ENCODE measurements at regions not wholly inside any gene's neighbourhood (a gene's known extent, or its start where the extent isn't known, plus 50 kb on each side); places are given as distances from the start of the nearest gene placed in this dataset.

GRCh38 chr12:25014961-25015360 is 66.1 kb upstream of the BCAT1 start:
- no peak for DNase-seq (ENCODE audit: low read depth)
- TF ChIP-seq, protein P1, sequence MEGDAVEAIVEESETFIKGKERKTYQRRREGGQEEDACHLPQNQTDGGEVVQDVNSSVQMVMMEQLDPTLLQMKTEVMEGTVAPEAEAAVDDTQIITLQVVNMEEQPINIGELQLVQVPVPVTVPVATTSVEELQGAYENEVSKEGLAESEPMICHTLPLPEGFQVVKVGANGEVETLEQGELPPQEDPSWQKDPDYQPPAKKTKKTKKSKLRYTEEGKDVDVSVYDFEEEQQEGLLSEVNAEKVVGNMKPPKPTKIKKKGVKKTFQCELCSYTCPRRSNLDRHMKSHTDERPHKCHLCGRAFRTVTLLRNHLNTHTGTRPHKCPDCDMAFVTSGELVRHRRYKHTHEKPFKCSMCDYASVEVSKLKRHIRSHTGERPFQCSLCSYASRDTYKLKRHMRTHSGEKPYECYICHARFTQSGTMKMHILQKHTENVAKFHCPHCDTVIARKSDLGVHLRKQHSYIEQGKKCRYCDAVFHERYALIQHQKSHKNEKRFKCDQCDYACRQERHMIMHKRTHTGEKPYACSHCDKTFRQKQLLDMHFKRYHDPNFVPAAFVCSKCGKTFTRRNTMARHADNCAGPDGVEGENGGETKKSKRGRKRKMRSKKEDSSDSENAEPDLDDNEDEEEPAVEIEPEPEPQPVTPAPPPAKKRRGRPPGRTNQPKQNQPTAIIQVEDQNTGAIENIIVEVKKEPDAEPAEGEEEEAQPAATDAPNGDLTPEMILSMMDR (IDR thresholded peaks at IDR 0.05; ENCODE audit: insufficient read depth, low read depth, low read length, missing control alignments) = no peak
- H3K4me3 ChIP-seq (ENCODE audit: low read depth, low read length) = no peak overlapping the region

- H3K4me3 ChIP-seq (ENCODE audit: low read depth, low read length) = no peak overlapping the region
- TF ChIP-seq, protein P1 (IDR thresholded peaks at IDR 0.05; ENCODE audit: insufficient read depth, low read depth, low read length, missing control alignments) = no peak
- DNase-seq (ENCODE audit: low read depth) = no peak
These were observed 64.2 kb upstream of the BCAT1 start for GRCh38 chr12:25013061-25013460.

- H3K4me3 ChIP-seq (ENCODE audit: low read depth, low read length) = no peak overlapping the region
- DNase-seq (ENCODE audit: low read depth) = no peak
- TF ChIP-seq, protein P1 (IDR thresholded peaks at IDR 0.05; ENCODE audit: insufficient read depth, low read depth, low read length, missing control alignments) = no peak
These were observed 60.7 kb upstream of the BCAT1 start for GRCh38 chr12:25009496-25010092.

GRCh38 chr12:25005376-25005775 is 56.5 kb upstream of the BCAT1 start:
- TF ChIP-seq, protein P1 (IDR thresholded peaks at IDR 0.05; ENCODE audit: insufficient read depth, low read depth, low read length, missing control alignments) = no peak
- DNase-seq (ENCODE audit: low read depth) = peak; percentile 67

GRCh38 chr12:25004447-25004846 is 55.5 kb upstream of the BCAT1 start:
- H3K4me3 ChIP-seq (ENCODE audit: low read depth, low read length) = no peak overlapping the region
- TF ChIP-seq, protein P1 (IDR thresholded peaks at IDR 0.05; ENCODE audit: insufficient read depth, low read depth, low read length, missing control alignments) = no peak
- no peak for DNase-seq (ENCODE audit: low read depth)

More at GRCh38 chr12:25005376-25005775, 56.5 kb upstream of the BCAT1 start:
- H3K4me3 ChIP-seq (ENCODE audit: low read depth, low read length) = no peak overlapping the region

DNA sequence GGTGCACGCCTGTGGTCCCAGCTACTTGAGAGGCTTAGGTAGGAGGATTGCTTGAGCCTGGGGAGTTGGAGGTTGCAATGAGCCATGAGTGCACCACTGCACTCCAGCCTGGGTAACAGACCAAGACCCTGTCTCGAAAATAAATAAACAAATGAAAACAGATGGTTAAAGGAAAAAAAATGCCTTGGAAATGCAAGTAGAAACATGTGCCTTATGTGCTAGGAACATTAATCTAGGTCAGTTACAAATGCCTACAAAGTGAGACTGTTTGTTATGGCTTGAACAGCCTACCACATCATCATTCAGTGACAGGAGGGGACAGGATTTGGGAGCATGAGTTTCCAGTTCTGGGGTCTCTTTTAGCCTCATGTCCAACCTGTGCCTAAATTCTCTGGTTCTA is 52.4 kb upstream of the BCAT1 start:
- DNase-seq (ENCODE audit: low read depth) = no peak
- TF ChIP-seq, protein P1 (IDR thresholded peaks at IDR 0.05; ENCODE audit: insufficient read depth, low read depth, low read length, missing control alignments) = no peak
- no peak overlapping the region for H3K4me3 ChIP-seq (ENCODE audit: low read depth, low read length)
